HG03575 (cell line): ENCODE measurements at regions not wholly inside any gene's neighbourhood (a gene's known extent, or its start where the extent isn't known, plus 50 kb on each side); places are given as distances from the start of the nearest gene placed in this dataset.

Experiments
- ATAC-seq: cut with Tn5 transposase; IDR thresholded peaks from one replicate; pipeline ENCODE4 v1.9.1; 2021; ENCODE audit not compliant: unreplicated experiment, insufficient number of reproducible peaks, low FRiP score; ENCODE audit errors: extremely low read depth

GRCh38 chr16:85381738-85382592, 231.2 kb upstream of the GSE1 start:
- ATAC-seq, result no peak

GRCh38 chr16:85382717-85383118, 230.4 kb upstream of the GSE1 start:
- ATAC-seq, result no peak

DNA sequence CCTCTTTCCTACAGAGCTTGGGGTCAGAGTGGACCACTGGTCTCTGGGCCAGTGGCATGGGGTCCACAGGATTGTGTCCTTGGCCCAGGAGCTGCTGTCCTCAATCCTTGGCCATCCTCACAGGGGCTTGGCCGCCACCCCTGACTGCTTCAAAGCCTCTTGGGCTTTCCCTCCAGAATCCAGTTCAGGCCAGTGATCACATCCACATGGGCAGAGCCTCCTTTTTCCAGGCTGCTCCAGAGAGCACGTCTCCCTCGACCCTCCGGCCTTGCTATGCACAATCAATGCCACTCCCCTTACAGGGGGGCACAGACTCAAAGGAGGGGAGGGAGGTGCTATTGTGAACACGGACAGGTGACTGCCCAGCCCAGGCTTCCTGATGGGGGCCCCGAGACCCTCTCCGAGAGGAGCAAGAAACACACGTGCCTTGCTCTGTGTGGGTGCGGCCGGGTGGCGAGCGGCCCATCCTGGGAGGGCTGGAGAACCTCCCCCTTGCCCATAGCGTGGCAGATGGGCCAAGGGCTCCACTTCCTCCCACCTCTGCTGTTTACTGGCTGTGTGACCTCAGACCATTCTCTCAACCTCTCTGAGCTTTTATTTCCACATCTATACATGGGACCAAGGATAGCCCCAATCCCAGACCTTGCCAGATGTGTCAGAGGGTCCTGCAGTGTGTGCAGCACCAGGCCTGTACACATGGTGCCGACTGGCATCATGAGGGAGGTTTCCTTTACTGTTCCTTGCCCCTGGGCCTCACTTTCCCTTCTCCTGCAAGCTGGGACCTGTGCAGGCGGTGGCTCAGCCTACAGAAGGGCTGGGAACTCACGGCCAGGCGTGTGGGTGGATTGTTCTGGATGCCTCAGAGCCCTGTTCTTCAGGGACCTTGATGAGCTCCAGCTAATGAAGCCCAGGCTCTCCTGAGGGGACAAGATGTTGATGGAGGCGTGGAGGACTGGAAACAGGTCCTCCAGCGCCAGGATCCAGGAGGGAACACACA, 229.0 kb upstream of the GSE1 start:
- ATAC-seq, result no peak

DNA sequence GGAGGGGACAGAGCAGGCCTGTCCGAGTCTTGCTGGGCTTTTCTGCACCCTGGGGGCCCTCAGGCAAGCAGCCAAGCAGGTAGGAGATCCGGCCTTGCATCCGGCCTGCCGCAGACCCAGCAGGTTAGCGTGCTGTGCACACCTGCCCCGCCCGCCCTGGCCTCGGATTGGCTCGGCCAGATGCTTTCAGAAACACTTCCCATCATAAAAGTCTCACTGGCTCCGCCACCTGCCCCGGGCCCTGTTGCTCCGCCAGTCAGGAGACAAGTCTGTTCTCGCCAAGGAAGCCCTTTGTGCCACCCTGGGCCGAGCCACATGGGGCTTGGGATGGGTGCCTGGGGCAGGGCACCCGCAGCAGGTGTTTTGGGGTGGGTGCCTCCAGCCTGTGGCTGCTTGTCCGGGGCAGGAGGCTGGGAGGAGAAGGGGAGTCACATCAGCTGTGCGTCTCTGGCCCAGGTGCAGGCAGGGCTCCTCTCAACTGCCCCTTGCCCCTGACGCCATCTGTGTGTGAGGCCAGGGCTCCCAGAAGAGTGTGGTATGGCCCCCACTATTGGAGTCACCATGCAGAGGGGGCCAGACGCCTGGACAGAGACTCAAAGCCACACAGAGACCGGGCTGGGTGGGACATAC, 228.2 kb upstream of the GSE1 start:
- no peak for ATAC-seq

- no peak for ATAC-seq
Observed at GRCh38 chr16:85385463-85386331, 227.4 kb upstream of the GSE1 start.

DNA sequence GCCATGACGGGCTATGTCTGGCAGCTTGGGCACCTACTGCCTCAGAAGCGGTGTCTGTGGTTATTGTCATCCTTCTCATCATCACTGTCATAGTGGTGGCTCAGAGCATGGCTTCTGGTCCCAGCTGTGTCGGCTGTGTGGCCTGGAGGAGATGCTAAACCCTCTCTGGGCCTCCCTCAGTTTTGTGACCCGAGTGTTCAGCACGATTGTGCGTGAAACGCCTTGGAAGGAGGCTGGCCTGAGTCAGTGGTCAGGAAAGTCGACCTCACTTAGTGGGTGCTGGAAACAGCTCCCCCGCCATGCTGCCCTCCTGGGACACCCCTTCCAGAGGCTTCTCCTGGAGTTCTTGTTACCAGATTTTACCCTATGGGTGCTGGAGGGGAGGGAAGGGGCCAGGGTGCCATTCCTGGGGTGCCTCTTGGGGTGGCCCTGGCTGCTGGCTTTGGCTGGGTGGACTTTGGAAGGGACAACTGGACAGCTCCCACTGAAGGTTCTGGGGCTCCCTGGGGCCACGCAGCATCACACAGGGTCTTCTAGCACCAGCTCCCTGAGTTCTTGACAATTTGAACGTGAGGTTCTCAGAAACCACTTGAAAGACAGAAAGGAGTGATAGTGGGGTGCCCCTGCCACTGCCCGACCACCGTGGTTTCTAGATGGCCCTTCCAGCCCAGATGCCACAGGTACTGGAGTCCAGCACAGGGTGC, 226.5 kb upstream of the GSE1 start:
- no peak for ATAC-seq

GRCh38 chr16:85387171-85387507, 226.0 kb upstream of the GSE1 start:
- ATAC-seq, result no peak

DNA sequence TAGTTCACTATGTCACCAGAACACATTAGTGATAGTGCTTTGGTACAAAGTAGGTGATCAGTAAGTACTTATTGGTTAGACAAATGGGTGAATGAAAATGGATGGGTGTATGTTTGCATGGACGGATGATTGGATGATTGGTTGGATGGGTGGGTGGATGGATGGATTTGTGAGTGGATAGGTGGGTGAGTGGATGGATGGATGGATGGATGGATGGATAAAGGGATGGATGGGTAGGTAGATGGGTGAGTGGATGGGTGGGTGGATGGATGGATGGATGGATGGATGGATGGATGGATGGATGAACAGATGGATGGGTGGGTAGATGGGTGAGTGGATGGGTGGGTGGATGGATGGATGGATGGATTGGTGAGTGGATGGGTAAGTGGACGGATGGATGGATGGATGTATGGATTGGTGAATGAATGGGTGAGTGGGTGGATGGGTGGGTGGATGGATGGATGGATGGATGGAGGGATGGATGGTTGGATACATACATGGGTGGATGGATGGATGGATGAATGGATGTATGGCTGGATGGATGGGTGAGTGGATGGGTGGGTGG, 225.3 kb upstream of the GSE1 start:
- ATAC-seq, result no peak

GRCh38 chr16:85389679-85390470, 223.2 kb upstream of the GSE1 start:
- ATAC-seq, result no peak

DNA sequence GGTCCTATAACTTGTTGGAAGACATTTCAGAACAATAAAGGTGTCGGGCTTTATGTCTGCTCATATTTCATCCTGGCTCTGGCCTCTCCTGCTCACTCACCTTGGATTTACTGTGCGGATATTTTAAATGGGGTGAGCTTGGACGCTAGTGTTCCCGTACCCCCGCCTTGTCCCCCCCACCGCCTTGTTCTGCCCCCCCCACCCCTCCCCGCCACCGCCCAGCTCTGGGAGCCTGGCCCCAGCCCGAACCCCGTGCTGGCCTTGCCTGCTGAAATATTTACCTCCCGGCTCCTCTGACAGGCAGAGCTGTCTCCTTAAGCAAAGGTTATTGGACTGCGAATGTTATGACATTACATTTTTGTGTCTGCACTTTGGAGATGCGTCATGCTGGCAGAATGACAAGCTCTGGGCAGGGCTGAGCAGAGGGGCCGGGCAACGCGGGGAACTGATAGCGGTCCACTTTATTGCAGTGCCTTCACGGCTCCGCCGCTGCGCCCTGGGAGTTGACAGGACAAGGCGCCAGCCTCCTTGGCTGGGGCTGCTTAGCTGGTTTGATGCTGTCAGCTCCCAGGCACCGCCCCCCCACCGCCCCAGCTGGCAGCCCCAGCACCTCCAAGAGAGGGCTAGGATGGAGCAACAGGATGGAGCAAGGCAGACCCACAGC, 222.5 kb upstream of the GSE1 start:
- ATAC-seq, result no peak

- no peak for ATAC-seq
Observed at GRCh38 chr16:85391175-85391707, 221.9 kb upstream of the GSE1 start.

- ATAC-seq, result no peak
Observed at GRCh38 chr16:85391769-85392583, 221.1 kb upstream of the GSE1 start.

- no peak for ATAC-seq
Observed at GRCh38 chr16:85392756-85393673, 220.1 kb upstream of the GSE1 start.

DNA sequence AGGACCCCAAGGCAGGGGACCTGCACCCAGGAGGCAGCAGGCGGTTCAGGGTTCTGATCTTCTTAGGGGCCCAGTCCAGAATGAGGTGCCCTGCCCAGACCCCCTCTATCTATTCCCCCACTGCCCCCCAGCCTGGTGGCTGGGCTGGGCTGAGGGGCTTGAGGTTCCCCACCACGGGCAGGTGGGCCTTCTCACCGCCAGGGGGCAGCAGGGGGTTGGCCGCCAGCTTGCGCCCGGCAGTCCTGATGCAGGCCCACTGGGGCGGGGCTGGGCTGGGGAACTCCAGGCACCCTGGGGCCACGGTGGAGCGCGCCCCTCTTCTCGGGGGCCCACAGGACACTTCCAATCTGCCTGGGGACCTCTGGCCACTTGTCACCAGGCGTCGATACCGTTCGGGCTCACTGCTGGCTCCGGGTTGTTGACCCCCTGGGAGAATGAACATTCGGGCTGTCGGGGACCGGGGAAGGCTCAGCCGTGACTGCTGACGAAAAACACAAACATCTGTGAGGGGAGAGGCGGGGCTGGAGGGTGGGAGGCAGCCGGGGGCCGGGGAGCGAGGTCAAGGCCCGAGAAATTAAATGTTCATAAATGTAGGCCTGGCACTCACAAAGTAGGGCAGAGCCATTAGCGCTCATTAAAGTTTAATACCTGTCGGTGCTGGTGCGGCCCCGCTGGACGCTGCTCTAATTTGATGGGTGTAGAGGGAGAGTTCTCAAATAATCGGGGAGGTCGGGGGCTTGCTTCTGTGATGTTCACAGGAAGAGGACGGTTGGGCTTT, 219.3 kb upstream of the GSE1 start:
- no peak for ATAC-seq
